ENCODE measurements at regions not wholly inside any gene's neighbourhood (a gene's known extent, or its start where the extent isn't known, plus 50 kb on each side); places are given as distances from the start of the nearest gene placed in this dataset.
A peak's percentile ranks its signal among the peaks of the same experiment; 100 is the strongest.

DNA sequence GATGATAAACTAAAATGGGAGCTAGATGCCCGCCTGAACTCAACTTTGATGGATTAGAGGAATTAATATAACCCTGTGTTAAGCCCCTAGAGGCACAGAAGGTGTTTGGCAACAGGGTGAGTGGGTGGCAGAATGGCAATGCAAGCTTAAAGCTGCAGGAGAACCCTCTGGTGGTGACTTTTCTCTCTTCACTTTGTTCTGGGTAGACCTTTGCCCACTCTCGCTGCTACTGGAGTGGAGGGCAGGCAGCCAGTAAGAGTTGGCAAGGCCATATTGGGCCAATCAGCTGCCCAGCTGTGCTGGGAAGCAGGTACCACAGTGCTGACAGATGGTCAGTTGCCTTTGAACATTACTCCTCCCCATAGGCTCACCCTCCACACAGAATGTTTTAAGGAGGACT lies 468.2 kb downstream of the MMUT start:
- TF ChIP-seq, protein P1, sequence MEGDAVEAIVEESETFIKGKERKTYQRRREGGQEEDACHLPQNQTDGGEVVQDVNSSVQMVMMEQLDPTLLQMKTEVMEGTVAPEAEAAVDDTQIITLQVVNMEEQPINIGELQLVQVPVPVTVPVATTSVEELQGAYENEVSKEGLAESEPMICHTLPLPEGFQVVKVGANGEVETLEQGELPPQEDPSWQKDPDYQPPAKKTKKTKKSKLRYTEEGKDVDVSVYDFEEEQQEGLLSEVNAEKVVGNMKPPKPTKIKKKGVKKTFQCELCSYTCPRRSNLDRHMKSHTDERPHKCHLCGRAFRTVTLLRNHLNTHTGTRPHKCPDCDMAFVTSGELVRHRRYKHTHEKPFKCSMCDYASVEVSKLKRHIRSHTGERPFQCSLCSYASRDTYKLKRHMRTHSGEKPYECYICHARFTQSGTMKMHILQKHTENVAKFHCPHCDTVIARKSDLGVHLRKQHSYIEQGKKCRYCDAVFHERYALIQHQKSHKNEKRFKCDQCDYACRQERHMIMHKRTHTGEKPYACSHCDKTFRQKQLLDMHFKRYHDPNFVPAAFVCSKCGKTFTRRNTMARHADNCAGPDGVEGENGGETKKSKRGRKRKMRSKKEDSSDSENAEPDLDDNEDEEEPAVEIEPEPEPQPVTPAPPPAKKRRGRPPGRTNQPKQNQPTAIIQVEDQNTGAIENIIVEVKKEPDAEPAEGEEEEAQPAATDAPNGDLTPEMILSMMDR (IDR thresholded peaks at IDR 0.05 in 2 of 3, conservative IDR thresholded peaks at IDR 0.05 in 1 of 3; ENCODE audit: borderline replicate concordance in 1 of 3, insufficient read depth in 1 of 3, low read depth in 2 of 3, low read length in 2 of 3), result peak in 2 of 3 experiments; percentile 22 to 34; a peak in 3 of 6 replicates
- TF ChIP-seq YY1 (IDR thresholded peaks at IDR 0.05; ENCODE audit: extremely low read depth, insufficient replicate concordance, low read depth, low read length), result no peak
- no peak for TF ChIP-seq EZH2 (IDR thresholded peaks at IDR 0.05)
- no peak for TF ChIP-seq SIN3A (IDR thresholded peaks at IDR 0.05; ENCODE audit: low read depth)
- no peak for TF ChIP-seq POLR2AphosphoS5 (IDR thresholded peaks at IDR 0.05; ENCODE audit: low read depth, low read length)
- TF ChIP-seq SP1 (IDR thresholded peaks at IDR 0.05; ENCODE audit: low read depth), result no peak
- TF ChIP-seq POLR2A (IDR thresholded peaks at IDR 0.05; ENCODE audit: borderline replicate concordance, extremely low read depth, insufficient read depth, insufficient read length), result no peak
- TF ChIP-seq ZFX (IDR thresholded peaks at IDR 0.05), result no peak
- TF ChIP-seq, protein P2, sequence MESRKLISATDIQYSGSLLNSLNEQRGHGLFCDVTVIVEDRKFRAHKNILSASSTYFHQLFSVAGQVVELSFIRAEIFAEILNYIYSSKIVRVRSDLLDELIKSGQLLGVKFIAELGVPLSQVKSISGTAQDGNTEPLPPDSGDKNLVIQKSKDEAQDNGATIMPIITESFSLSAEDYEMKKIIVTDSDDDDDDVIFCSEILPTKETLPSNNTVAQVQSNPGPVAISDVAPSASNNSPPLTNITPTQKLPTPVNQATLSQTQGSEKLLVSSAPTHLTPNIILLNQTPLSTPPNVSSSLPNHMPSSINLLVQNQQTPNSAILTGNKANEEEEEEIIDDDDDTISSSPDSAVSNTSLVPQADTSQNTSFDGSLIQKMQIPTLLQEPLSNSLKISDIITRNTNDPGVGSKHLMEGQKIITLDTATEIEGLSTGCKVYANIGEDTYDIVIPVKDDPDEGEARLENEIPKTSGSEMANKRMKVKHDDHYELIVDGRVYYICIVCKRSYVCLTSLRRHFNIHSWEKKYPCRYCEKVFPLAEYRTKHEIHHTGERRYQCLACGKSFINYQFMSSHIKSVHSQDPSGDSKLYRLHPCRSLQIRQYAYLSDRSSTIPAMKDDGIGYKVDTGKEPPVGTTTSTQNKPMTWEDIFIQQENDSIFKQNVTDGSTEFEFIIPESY (IDR thresholded peaks at IDR 0.05; ENCODE audit: extremely low read depth, insufficient replicate concordance, low read length), result no peak
- TF ChIP-seq ZNF274 (IDR thresholded peaks at IDR 0.05; ENCODE audit: low read depth, low read length), result no peak
- no peak for TF ChIP-seq ELF1 (IDR thresholded peaks at IDR 0.05; ENCODE audit: borderline replicate concordance, low read depth)
- TF ChIP-seq, protein P3, sequence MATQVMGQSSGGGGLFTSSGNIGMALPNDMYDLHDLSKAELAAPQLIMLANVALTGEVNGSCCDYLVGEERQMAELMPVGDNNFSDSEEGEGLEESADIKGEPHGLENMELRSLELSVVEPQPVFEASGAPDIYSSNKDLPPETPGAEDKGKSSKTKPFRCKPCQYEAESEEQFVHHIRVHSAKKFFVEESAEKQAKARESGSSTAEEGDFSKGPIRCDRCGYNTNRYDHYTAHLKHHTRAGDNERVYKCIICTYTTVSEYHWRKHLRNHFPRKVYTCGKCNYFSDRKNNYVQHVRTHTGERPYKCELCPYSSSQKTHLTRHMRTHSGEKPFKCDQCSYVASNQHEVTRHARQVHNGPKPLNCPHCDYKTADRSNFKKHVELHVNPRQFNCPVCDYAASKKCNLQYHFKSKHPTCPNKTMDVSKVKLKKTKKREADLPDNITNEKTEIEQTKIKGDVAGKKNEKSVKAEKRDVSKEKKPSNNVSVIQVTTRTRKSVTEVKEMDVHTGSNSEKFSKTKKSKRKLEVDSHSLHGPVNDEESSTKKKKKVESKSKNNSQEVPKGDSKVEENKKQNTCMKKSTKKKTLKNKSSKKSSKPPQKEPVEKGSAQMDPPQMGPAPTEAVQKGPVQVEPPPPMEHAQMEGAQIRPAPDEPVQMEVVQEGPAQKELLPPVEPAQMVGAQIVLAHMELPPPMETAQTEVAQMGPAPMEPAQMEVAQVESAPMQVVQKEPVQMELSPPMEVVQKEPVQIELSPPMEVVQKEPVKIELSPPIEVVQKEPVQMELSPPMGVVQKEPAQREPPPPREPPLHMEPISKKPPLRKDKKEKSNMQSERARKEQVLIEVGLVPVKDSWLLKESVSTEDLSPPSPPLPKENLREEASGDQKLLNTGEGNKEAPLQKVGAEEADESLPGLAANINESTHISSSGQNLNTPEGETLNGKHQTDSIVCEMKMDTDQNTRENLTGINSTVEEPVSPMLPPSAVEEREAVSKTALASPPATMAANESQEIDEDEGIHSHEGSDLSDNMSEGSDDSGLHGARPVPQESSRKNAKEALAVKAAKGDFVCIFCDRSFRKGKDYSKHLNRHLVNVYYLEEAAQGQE (IDR thresholded peaks at IDR 0.05; ENCODE audit: low read depth), result no peak
